CD8-positive, alpha-beta memory T cell (primary cell): ENCODE measurements at regions not wholly inside any gene's neighbourhood (a gene's known extent, or its start where the extent isn't known, plus 50 kb on each side); places are given as distances from the start of the nearest gene placed in this dataset.

Experiments used
- CTCF ChIA-PET: fragments of 350-600 bp; sonication (Branson Sonifier 250); formaldehyde crosslinking; loops from one replicate; lab custom pipeline; 2021; ENCODE audit warnings: antibody characterized with exemption; lab: Charles Lee
- POLR2A ChIA-PET: fragments of 350-600 bp; sonication (Branson Sonifier 250); formaldehyde crosslinking; loops from one replicate; lab custom pipeline; 2021; ENCODE audit warnings: antibody characterized with exemption; lab: Charles Lee
- DNase-seq, 5 donors: peaks; one replicate each; pipeline versions ENCODE4 v3.0.0 to v3.0.0-alpha.2; 2020 to 2022; ENCODE audit warnings: mixed read lengths in 1 of 5
- H3K27ac ChIP-seq: one replicate; pipeline ENCODE4 v1.7.0; 2013; ENCODE audit warnings: low read depth, mild to moderate bottlenecking, low read length, moderate library complexity
- H3K27me3 ChIP-seq: 2 replicates; pipeline ENCODE4 v1.7.0; 2013; ENCODE audit warnings: low read length, mild to moderate bottlenecking; ENCODE audit not compliant: insufficient read depth, poor library complexity, severe bottlenecking
- H3K36me3 ChIP-seq: 2 replicates; pipeline ENCODE4 v1.7.0; 2013; ENCODE audit warnings: mild to moderate bottlenecking, low read length, moderate library complexity; ENCODE audit not compliant: insufficient read depth
- H3K4me1 ChIP-seq: 2 replicates; pipeline ENCODE4 v1.7.0; 2013; ENCODE audit warnings: mild to moderate bottlenecking, low read length, moderate library complexity; ENCODE audit not compliant: insufficient read depth
- H3K4me3 ChIP-seq: 2 replicates; pipeline ENCODE4 v1.7.0; 2013; ENCODE audit warnings: mild to moderate bottlenecking, low read length
- H3K9me3 ChIP-seq: 2 replicates; pipeline ENCODE4 v1.7.0; 2013; ENCODE audit warnings: mild to moderate bottlenecking, low read length
- H3K27ac Mint-ChIP-seq, 8 donors: one replicate each; pipeline ENCODE4 v1.8.0; 2020 to 2021; ENCODE audit warnings: mixed read lengths in 8 of 8, mild to moderate bottlenecking in 6 of 8, inconsistent platforms in 3 of 8, moderate library complexity in 3 of 8
- H3K27me3 Mint-ChIP-seq, 2 donors: one replicate each; pipeline ENCODE4 v1.8.0; 2020 to 2021; ENCODE audit warnings: mixed read lengths in 2 of 2, mild to moderate bottlenecking in 1 of 2, moderate library complexity in 1 of 2
- H3K36me3 Mint-ChIP-seq, 3 donors: one replicate each; pipeline ENCODE4 v1.8.0; 2020 to 2021; ENCODE audit warnings: mixed read lengths in 3 of 3, inconsistent platforms in 1 of 3, mild to moderate bottlenecking in 1 of 3
- H3K4me1 Mint-ChIP-seq, 3 donors: one replicate each; pipeline ENCODE4 v1.8.0; 2020 to 2021; ENCODE audit warnings: mixed read lengths in 3 of 3, inconsistent platforms in 1 of 3, mild to moderate bottlenecking in 1 of 3
- H3K4me3 Mint-ChIP-seq, 7 donors: one replicate each; pipeline ENCODE4 v1.8.0; 2020 to 2021; ENCODE audit warnings: mixed read lengths in 7 of 7, mild to moderate bottlenecking in 6 of 7, moderate library complexity in 4 of 7, inconsistent platforms in 2 of 7
- H3K9me3 Mint-ChIP-seq, 5 donors: one replicate each; pipeline ENCODE4 v1.8.0; 2020 to 2022; ENCODE audit warnings: mixed read lengths in 5 of 5, mild to moderate bottlenecking in 3 of 5, moderate library complexity in 2 of 5, inconsistent platforms in 1 of 5

- Histone ChIP-seq H3K36me3 (no peaks in the 10 kb centered on the region), H3K9me3 (no peaks in the 10 kb centered on the region), H3K4me1 (no peaks in the 10 kb centered on the region), H3K27ac (no peak overlapping the region), H3K27me3 (no peaks in the 10 kb centered on the region), H3K4me3 (no peak overlapping the region)
- H3K4me3 Mint-ChIP-seq = no peak overlapping the region
- no peaks in the 10 kb centered on the region for H3K27me3 Mint-ChIP-seq
- no peaks in the 10 kb centered on the region for H3K36me3 Mint-ChIP-seq
- ChIA-PET CTCF (no interaction called here), POLR2A (no interaction called here)
- H3K9me3 Mint-ChIP-seq = peaks cover 0 to 4% (median 0%) of the 10 kb centered on the region in 5 donors
- DNase-seq = no peak
- H3K27ac Mint-ChIP-seq = no peak overlapping the region
- H3K4me1 Mint-ChIP-seq = no peaks in the 10 kb centered on the region
Observed at GRCh38 chr1:101738475-101738874, 258.3 kb downstream of the OLFM3 start.

- Histone ChIP-seq H3K27ac (no peak overlapping the region), H3K4me1 (no peaks in the 10 kb centered on the region), H3K4me3 (no peak overlapping the region), H3K36me3 (no peaks in the 10 kb centered on the region), H3K9me3 (no peaks in the 10 kb centered on the region), H3K27me3 (no peaks in the 10 kb centered on the region)
- no peaks in the 10 kb centered on the region for H3K36me3 Mint-ChIP-seq
- H3K4me1 Mint-ChIP-seq = no peaks in the 10 kb centered on the region
- H3K27ac Mint-ChIP-seq = no peak overlapping the region
- H3K4me3 Mint-ChIP-seq = no peak overlapping the region
- no peaks in the 10 kb centered on the region for H3K27me3 Mint-ChIP-seq
- ChIA-PET POLR2A (no interaction called here), CTCF (no interaction called here)
- no peak for DNase-seq
- peaks cover 0 to 4% (median 0%) of the 10 kb centered on the region in 5 donors for H3K9me3 Mint-ChIP-seq
Observed at GRCh38 chr1:101739146-101739545, 257.6 kb downstream of the OLFM3 start.

- no peak overlapping the region for H3K27ac Mint-ChIP-seq
- Histone ChIP-seq H3K27me3 (no peaks in the 10 kb centered on the region), H3K4me3 (no peak overlapping the region), H3K36me3 (no peaks in the 10 kb centered on the region), H3K4me1 (no peaks in the 10 kb centered on the region), H3K27ac (no peak overlapping the region), H3K9me3 (no peaks in the 10 kb centered on the region)
- ChIA-PET CTCF (no interaction called here), POLR2A (no interaction called here)
- H3K27me3 Mint-ChIP-seq = no peaks in the 10 kb centered on the region
- DNase-seq = no peak
- no peaks in the 10 kb centered on the region for H3K36me3 Mint-ChIP-seq
- no peaks in the 10 kb centered on the region for H3K4me1 Mint-ChIP-seq
- H3K4me3 Mint-ChIP-seq = no peak overlapping the region
- peaks cover 0 to 4% (median 0%) of the 10 kb centered on the region in 5 donors for H3K9me3 Mint-ChIP-seq
Observed at GRCh38 chr1:101739826-101740330, 256.8 kb downstream of the OLFM3 start.

GRCh38 chr1:101741910-101742309 lies 254.8 kb downstream of the OLFM3 start:
- no peaks in the 10 kb centered on the region for H3K4me1 Mint-ChIP-seq
- CTCF ChIA-PET = no interaction called here

GRCh38 chr1:101742509-101742908 lies 254.2 kb downstream of the OLFM3 start:
- CTCF ChIA-PET = no interaction called here
- POLR2A ChIA-PET = no interaction called here
- no peaks in the 10 kb centered on the region for H3K4me1 Mint-ChIP-seq

More at GRCh38 chr1:101741910-101742309, 254.8 kb downstream of the OLFM3 start:
- DNase-seq = no peak
- no peak overlapping the region for H3K4me3 Mint-ChIP-seq
- no peak overlapping the region for H3K27ac Mint-ChIP-seq
- no peaks in the 10 kb centered on the region for H3K36me3 ChIP-seq
- H3K4me3 ChIP-seq = no peak overlapping the region
- H3K9me3 Mint-ChIP-seq = peaks cover 0 to 4% (median 0%) of the 10 kb centered on the region in 5 donors
- no peak overlapping the region for H3K27ac ChIP-seq
- H3K27me3 Mint-ChIP-seq = no peaks in the 10 kb centered on the region
- no peaks in the 10 kb centered on the region for H3K36me3 Mint-ChIP-seq
- no peaks in the 10 kb centered on the region for H3K4me1 ChIP-seq
- no peaks in the 10 kb centered on the region for H3K27me3 ChIP-seq
- POLR2A ChIA-PET = no interaction called here
- H3K9me3 ChIP-seq = no peaks in the 10 kb centered on the region

DNA sequence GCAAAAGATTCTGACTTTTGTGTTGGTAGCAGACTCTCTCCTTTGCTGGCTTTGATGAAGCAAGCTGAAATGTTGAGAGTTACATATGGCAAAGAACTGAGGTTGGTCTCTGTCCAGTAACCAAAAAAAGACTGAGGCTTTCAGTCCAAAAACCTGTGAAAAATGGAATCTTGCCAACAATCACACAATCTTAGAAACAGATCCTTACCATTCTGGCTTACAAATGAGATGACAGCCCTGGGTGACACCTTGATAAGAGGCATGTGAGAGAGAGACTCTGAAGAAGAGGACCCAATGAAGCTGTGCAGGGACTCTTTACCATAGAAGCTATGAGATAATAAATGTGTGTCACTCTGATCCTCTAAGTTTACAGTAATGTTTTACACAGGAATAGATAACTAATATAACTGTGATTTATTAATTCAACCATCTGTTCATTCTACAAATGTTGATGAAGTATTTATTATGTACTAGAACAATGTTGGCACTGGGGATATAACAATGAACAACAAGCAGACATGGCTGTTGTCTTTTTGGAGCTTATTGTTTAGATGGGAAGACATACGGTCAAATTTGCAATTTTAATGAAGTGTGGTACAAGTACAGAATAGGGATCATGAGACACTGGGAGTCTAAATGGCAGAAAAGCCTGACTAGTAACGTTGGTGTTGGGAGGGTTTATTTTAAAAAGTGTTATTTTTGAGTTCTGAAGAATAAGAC lies 251.0 kb downstream of the OLFM3 start:
- Histone ChIP-seq H3K27ac (no peak overlapping the region), H3K4me1 (no peaks in the 10 kb centered on the region), H3K9me3 (no peaks in the 10 kb centered on the region), H3K4me3 (no peak overlapping the region), H3K36me3 (no peaks in the 10 kb centered on the region), H3K27me3 (no peaks in the 10 kb centered on the region)
- Mint-ChIP-seq H3K27me3 (no peaks in the 10 kb centered on the region), H3K4me1 (no peaks in the 10 kb centered on the region), H3K27ac (no peak overlapping the region), H3K36me3 (no peaks in the 10 kb centered on the region), H3K4me3 (no peak overlapping the region), H3K9me3 (peaks cover 0 to 4% (median 0%) of the 10 kb centered on the region in 5 donors)
- DNase-seq = no peak
- ChIA-PET CTCF (interaction anchor here (1.4 kb wide), 1 partner anchor 13 kb away, joined by 3 read pairs; no protein-coding TSS in a partner anchor), POLR2A (no interaction called here)

More at GRCh38 chr1:101742509-101742908, 254.2 kb downstream of the OLFM3 start:
- peaks cover 0 to 4% (median 0%) of the 10 kb centered on the region in 5 donors for H3K9me3 Mint-ChIP-seq
- Histone ChIP-seq H3K9me3 (no peaks in the 10 kb centered on the region), H3K36me3 (no peaks in the 10 kb centered on the region), H3K27ac (no peak overlapping the region), H3K27me3 (no peaks in the 10 kb centered on the region), H3K4me3 (no peak overlapping the region), H3K4me1 (no peaks in the 10 kb centered on the region)
- H3K27ac Mint-ChIP-seq = no peak overlapping the region
- no peak for DNase-seq
- H3K36me3 Mint-ChIP-seq = no peaks in the 10 kb centered on the region
- H3K4me3 Mint-ChIP-seq = no peak overlapping the region
- no peaks in the 10 kb centered on the region for H3K27me3 Mint-ChIP-seq

GRCh38 chr1:101748077-101748476 lies 248.6 kb downstream of the OLFM3 start:
- H3K4me1 ChIP-seq = no peaks in the 10 kb centered on the region
- Mint-ChIP-seq H3K36me3 (no peaks in the 10 kb centered on the region), H3K4me3 (no peak overlapping the region), H3K27ac (no peak overlapping the region), H3K4me1 (no peaks in the 10 kb centered on the region), H3K9me3 (peaks cover 0 to 4% (median 0%) of the 10 kb centered on the region in 5 donors), H3K27me3 (no peaks in the 10 kb centered on the region)
- no peak overlapping the region for H3K27ac ChIP-seq
- CTCF ChIA-PET = no interaction called here
- POLR2A ChIA-PET = no interaction called here
- no peak overlapping the region for H3K4me3 ChIP-seq
- no peak for DNase-seq
- no peaks in the 10 kb centered on the region for H3K27me3 ChIP-seq
- H3K36me3 ChIP-seq = no peaks in the 10 kb centered on the region
- no peaks in the 10 kb centered on the region for H3K9me3 ChIP-seq
